Putamen (tissue), 1 donor: ENCODE measurements at regions not wholly inside any gene's neighbourhood (a gene's known extent, or its start where the extent isn't known, plus 50 kb on each side); places are given as distances from the start of the nearest gene placed in this dataset.
A peak's percentile ranks its signal among the peaks of the same experiment; 100 is the strongest.
"Not testable (repeated sequence)": the region's sequence is repeated elsewhere in the genome, so short reads cannot be mapped to it uniquely, and the experiment has no call there.

Experiments used
- DNase-seq: peaks from one replicate; pipeline ENCODE4 v3.0.0-alpha.2; 2016; ENCODE audit warnings: low spot score

DNA sequence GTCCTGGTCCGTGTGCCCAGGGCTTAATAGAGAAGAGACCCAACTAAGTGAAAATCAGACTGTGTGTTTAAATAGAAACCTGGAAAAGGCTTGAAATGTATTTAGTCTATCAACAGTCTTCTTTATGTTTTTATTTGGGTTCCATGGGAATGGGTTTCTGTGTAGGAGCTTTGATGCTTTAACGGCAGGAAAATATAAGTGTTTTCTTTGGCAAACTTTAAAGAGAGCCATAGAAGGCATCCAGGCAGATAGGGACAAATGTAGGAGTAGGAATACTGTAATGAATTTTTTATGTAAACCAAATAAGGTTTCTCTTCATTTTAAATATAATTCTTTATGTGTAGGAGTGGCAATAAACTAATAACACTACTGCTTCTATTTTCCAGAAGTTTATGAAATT lies 989.0 kb downstream of the GATA3 start:
- DNase-seq = no peak

DNA sequence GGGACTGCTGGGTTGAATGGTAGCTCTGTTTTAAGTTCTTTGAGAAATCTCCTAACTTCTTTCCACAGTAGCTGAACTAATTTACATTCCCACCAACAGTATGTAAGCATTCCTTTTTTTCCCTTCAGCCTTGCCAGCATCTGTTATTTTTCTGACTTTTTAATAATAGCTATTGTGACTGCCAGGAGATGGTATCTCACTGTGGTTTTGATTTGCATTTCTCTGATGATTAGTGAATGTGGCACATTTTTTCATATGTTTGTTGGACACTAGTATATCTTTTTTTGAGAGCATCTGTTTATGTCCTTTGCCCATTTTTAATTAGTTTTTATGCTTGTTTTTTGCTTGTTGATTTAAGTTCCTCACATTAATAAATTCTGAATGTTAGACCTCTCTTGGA lies 990.8 kb downstream of the GATA3 start:
- DNase-seq = no peak

DNA sequence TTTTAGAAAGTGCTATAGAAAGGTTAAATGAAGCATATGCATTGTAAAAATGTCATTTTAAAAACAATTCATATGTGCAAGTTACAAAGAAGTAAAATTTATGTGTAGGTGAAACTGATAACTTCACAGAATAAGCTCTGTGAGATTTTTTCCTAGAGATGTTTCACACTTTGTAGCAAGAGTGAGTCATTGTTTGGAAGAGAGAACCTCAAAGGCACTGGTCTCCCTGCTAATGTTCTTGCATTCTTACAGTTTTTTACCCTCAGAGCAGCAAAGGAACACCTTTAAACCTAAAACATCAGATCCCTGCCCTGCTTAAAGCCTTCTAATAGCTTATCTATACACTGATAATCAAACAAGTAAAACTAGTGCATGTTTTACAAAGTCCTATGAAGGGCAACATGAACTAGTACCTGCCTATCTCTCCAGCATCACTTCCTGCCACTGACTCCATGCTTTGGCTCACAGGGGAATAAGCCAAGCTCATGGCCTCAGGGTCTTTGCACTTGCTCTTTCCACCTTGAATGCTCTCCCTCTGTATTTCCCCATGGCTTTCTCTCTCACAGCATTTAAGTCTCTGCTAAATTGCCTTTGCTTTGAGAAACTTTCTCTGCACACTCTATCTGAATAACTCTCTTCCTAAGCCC lies 997.0 kb downstream of the GATA3 start:
- no peak for DNase-seq

DNA sequence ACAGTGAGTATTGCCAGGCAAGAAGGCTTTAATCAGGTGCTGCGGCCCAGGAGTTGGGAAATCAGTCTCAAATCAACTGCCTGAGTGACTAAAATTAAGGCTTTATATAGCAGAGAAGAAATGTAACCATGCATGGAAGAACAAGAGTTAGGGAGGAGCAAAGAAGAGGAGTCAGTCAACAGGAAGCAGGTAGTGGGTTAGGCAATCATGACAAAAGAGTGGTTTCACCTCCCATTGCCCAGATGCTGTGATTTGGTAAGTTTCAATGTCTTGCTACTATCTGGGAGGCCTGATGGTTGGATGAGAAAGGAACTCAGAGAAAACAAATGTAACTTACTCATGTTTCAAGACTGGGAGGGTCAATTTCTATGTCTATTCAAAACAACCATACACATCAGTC lies 998.3 kb downstream of the GATA3 start:
- DNase-seq = no peak

DNA sequence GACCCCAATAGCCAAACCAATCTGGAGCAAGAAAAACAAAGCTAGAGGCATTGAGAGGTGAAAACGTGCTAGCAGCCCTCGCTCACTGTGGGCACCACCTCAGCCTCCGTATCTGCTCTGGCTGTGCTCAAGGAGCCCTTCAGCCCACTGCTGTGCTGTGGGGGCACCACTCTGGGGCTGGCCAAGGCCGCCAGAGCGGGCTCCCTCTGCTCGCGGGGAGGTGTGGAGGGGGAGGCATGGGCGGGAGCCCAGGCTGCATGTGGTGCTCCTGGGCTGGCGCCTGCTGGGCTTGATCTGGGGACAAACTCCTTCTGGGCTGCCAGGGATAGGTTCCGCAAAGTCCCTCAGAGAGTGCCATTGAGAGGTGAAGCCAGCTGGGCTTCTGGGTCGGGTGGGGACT lies 1002.0 kb downstream of the GATA3 start:
- no peak for DNase-seq

DNA sequence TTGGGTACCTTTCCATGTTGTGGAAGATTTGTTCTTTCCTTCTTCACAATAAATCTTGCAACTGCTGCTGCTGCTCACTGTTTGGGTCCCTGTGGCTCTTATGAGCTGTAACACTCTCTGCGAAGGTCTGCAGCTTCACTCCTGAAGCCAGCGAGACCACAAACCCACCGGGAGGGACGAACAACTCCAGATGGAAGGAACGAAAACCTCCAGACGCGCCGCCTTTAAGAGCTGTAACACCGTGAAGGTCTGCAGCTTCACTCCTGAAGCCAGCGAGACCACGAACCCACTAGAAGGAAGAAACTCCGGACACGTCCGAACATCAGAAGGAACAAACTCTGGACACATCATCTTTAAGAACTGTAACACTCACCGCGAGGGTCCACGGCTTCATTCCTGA lies 1002.8 kb downstream of the GATA3 start:
- DNase-seq = not testable (repeated sequence)

DNA sequence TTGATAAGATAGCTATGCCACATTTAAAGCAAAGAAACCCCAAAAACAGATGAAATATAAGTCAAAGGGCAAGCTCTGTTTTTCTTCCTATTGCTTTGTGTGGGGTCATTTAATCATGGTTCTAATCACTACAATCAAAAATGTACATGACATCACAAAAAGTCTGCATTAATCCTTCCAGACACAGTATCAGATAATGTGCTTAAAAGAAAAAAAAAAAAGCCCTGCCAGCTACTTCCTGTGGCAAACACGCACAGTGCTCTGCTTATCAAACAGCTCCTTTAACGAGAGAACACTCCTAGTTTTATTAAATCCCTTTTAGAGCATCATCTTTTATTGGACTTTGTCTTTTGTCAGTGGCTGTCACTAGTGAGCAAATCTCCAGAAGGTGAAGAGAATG lies 1005.8 kb downstream of the GATA3 start:
- DNase-seq = no peak

DNA sequence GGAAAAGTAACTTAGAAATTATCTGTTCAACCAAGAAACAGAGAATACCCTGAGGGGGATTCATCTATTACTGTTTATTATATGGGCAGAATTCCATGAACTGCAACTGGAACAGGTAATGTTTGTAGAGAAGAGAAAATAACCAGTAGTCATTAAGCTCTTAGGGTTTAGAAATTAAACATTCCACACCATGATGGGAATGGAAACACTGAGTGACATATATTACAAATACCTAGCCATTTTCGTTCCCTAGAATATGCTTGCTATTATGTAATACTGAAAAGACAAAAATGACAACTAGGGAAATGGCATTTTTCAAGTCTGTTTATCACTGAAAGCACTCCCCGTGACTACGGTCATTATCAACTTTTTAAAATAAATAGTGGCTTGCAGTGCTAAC lies 1007.4 kb downstream of the GATA3 start:
- DNase-seq = no peak

DNA sequence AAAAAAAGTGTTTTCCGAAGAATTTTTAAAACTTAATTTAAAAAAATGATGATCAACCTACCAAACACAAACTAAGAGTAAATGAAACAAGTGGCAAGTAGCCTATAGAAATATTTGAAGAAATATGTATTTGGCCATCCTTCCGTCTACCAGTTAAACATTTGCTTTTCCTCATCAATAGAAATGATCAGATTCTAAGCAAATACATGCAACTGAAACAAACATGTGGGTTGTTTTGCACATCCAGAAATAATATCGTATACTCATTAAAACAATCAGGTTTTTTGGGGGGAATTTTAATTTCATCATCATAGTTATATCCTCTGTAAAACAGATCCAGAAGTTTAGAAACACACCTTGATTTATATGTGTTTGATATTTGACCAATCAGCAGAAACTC lies 1011.7 kb downstream of the GATA3 start:
- no peak for DNase-seq

DNA sequence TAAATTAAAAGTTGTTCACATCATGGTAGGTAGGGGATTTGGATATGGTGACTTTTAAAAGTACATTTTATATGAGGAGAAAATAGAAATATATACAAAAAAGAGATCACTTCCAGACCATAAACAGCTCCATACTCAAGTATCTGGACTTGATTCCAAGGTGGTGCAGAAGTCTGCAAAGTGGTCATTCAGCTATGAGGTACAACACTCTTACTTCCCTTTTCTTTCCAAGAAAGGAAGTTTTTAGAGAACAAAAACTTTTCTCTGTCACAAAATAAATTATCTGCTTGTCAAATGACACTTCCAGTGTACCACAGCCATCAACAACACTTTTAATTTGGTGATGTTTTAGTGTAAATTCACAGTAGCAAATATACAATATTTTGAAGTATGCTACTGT lies 1013.5 kb downstream of the GATA3 start:
- no peak for DNase-seq

DNA sequence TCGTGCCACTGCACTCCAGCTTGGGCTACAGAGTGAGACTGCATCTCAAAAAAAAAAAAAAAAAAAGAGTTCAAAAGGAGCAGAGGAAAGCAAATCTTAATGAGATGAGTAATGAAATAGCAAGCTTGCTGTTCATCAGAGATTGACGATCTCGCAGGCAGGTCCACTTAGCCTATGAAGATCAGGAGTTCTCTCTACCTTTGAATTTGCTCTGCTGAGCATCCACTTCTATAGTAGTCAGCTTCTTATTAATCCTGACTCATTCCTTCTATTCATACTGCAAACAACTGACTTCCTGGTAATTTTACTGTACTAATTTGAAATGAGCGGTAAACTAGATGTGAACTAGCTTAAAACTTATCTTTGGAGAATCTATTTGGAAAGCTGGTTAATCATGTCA lies 1014.6 kb downstream of the GATA3 start:
- DNase-seq = no peak

DNA sequence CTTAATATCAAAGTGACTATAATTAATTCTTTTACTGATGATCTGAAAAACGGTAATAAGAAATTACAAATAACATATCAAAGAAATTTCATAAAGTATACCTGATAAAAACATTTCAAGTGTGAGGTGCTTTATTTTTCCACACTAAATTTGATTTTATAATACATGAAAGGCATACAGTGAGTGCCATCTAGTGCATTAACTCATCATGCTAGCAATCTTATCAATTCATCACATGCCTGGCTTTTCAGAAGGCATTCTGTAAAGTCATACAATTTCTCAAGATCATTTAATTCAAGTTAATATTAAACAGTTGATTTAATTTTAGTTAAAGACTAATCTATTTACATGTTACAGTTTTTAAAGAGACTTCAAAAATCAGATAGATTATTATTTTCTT lies 1020.9 kb downstream of the GATA3 start:
- no peak for DNase-seq

DNA sequence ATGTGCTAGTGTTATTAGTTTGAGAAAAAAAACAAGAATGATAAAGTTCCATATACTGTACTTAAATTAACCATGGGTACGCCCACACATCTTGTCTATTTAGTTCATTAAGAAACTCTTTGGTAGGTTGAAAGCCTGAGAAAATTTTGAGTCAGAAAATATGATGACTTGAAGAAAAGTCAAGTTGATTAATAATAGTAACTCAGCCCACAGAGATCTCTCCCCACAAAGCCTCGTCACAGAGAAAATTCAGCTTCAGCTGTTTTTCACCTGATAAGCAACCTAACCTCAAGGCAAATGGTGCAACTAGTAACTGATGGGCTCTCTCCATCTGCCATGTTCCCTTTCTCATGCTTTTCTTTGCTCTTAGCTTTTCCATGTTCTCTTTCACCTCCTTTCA lies 1021.6 kb downstream of the GATA3 start:
- peak; percentile 41 for DNase-seq

DNA sequence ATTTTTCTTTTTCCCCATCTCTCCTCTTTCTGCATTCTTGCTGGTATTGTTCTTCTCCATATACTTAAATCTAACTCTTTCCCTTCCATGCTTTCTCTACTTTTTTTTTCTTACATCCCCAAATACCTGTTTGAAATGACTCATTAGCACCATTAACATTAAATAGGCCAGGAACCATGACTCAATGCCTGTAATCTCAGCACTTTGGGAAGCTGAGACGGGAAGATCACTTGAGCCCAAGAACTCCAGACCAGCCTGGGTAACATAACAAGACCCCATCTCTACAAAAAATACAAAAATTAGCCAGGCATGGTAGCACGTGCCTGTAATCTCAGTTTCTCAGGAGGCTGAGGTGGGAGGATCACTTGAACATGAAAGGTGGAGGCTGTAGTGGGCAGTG lies 1026.8 kb downstream of the GATA3 start:
- DNase-seq = no peak

DNA sequence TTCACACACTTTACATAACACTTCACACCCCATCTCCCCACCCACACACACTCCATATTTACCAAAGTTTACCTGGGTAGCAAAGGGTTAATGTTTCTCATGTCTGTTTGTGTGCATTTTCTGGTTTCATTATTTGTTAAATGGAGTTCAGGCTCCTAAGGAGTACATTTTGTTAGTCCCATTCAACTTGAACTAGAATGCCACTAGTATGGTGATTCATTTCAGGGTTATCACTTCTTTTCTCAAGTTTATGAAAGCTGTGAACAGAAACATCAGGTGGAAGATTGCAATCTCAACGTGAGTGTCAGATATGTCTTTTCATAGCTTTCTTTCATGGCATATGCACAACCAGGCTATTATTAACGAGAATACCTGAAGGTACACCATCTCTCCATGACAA lies 1027.5 kb downstream of the GATA3 start:
- no peak for DNase-seq

DNA sequence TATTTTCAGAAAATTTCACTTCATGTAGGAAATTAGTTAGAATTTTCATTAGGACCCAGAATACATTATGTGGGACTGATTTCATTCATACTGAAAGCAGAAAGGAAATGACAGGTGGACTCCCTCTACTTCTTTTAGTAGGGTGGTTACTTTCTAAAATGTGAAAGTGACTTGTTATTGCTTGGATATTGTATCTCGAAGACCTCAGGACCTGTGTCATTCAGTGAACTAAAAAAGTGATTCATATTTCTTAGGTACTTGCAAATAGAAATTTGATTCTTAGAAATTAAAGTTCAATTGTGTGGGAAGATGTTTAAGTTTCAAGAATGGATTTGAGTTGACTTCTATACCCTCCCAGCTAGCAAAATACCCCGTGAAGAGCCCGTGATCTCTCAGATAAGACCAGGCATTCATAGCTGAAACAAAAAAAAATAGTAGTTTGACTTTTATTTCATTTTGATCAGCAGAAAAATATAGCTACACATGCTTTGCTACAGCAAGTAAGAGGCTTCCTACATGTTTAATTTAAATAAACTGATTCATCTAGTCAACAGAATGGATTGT lies 1037.1 kb downstream of the GATA3 start:
- DNase-seq = no peak

DNA sequence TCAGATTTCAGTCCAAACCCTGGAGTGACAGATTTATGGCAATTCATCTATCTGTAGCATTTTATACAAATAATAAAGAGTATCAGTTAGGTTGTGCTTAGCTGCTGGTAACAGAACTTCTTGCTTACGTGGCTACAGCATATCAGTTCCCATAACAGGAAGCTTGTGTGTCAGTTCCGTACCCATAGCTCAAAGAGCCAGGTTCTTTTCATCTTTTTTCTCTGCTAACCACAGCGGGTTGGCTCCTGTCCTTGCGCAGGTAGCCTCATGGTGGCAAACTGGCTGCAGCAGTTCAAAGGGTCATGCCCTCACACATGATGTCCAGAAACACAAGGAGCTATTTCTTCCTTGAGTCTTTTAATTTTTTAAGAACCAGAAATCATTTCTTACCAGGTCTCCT lies 1041.8 kb downstream of the GATA3 start:
- DNase-seq = no peak

DNA sequence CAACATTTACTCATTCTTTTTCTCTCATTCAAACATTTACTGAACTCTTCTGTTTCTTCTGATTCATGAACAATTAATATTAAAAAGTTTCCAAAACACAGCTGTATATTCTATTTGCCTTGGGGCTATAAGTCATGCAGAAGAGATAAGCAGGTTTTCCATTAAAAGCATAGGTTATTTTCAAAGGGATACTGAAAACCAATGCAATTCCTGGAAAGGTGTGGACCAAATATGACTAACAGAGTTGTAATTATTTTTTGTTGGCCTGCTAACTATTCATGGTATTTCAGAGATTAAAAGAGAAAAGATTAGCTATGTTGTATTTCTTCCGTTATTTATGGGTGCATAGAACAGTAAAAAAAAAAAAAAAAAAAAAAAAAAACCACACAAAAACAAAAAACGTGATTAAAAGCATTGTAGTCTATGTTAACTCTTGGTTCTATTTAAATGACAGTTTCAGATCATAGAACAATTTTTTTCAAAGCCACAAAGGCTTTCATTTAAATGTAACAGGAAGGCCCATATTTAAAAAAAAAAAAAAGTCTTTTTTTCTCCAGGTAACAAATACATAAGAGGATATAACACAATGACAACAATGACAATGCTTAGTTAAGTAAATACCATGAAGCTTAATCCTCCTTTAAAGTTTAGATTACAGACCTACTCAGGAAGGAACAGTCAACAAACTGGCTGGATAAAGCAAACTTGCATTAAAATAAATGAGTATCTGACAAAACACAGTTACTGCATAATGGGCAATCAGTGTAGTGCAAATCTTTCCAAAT lies 1042.9 kb downstream of the GATA3 start:
- DNase-seq = no peak

DNA sequence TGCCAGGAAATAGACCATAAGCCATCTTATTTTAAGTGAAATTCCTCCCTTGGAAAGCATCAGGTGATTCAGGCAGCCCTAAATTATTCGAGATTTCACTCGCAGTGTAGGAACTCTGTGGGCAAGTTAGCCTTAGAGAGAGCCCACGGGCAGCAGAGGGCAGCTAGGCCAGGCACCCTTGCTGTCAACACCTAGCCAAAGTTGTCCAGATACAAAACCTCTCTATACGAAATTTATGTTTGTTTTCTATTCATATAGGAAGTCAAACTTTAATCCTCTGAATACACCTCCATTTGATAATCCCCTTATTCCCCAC lies 1043.5 kb downstream of the GATA3 start:
- DNase-seq = no peak

DNA sequence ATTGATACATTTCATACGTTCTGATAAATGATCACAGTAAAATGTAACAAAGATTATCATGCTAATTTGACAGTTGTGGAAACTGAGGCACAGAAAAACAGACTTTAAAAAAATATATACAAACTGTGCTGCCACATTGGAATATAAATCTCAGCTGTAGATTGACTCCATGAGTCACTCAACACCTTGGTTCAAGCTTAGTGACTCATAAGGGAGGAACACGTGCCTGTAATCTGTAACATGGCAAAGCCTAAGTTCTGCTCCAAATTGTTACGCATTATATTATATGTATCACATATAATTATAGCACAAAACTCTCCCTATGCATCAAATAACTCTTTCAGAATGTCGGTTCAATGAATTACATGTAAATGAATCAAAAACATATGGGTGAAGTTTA lies 1047.5 kb downstream of the GATA3 start:
- no peak for DNase-seq

DNA sequence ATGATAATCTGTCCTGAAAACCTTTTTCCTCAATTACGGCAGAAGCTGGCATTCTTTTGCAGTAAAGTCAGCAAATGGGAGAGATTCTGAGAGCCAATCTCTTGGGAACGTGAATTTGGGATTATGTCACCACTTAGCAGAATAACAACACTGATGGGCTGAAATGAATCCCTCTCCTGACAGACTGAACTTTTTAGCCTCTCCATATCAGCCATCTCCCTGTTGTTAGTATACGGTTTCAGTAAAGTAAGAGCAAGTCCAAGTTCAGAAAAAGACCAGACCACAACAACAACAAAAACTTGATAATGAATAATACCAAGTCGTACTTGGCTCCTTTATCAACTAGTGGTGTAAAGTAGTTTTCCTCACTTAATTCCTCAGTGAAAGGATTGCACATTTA lies 1048.8 kb downstream of the GATA3 start:
- no peak for DNase-seq

DNA sequence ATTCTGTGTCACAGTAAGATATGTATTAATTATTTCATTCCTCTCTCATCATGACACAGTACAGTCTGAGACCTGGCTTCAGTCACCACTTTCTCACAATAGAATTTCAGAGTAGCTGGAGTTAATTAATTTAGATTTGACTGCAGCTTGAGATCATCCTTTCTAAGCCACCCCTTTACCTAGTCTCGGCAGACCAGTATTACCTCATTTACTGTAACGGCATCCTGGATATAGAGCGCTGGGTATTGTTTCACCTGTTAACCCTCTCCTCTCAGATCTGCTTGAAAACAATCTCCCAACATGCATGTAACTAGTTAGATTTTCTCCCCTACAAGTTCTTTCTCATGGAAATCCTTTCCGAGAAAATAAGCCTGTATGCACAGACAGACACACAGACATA lies 1057.5 kb downstream of the GATA3 start:
- no peak for DNase-seq

DNA sequence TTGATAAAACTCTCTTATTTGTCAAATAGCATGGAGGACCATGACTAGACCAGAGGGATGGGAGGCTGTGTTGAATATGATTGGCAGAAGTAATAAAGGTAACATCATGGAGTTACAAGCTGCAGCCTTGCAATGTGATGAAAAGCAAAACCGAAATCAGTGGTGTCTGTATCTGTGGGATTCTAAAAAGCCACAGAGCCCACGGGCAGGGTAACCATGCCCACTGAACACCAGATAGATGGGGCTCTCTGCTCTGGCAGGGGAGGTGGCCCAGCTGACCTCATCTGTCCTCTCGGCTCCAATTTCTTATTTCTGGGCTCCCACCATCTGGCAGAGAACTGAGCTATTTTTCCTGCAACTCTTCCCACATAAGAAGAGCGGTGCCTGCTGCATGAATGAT lies 1072.2 kb downstream of the GATA3 start:
- DNase-seq = no peak

DNA sequence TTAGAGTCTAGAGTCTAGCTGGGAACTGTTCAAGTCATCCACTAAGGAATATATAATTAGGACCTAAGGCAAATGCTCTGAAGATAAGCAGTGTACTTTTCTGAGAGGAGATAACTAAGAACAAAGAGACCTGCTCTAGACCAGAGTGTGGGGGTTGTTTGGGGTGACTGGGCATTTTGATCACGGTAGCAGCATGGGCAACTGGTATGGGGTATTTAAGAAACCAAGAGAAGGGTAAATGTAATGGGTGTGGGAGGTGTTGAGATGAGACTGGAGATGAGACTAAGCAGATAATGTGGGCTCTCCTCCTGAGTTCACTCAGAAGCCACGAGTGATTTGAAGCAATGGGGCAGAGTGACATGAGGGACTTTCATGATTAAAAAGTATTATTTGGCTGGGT lies 1082.9 kb downstream of the GATA3 start:
- no peak for DNase-seq
